ENCODE measurements at regions not wholly inside any gene's neighbourhood (a gene's known extent, or its start where the extent isn't known, plus 50 kb on each side); places are given as distances from the start of the nearest gene placed in this dataset.

DNA sequence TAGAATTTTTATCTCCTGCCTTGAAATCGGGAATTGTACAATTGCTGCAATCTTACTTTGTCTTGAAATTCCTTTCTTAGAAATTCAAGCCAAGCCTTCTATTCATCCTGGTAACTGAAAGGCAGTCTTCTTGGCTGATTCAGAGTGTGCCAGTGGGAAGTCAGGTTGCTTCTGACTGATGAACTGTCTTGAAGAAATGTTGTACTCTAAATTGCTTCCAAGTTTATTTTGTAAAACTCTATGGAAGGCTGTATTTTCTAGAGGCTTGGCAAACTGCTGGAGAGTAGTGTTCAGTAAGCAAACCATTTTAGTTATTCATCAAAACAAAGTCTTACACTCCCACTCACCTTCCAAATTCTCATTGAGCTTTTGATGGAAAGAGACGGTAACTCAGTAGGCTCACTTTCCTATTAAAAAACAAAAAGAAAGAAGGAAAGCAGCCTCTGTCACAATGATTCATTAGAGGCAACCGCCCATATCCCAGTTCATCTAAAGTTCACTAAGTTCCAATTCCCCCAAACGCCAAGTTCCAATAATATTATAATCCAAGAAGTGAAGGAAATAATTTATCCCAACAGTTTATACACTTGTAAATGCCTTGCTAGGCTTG, 187.9 kb upstream of the MALRD1 start:
- ATAC-seq (ENCODE audit: low FRiP score) (peak; percentile 95), DNase-seq (ENCODE audit: low spot score) (no peak)
- TF ChIP-seq CTCF (IDR thresholded peaks at IDR 0.05) = no peak

- DNase-seq (ENCODE audit: low spot score) = no peak
- no peak for ATAC-seq (ENCODE audit: low FRiP score)
- TF ChIP-seq CTCF (IDR thresholded peaks at IDR 0.05) = no peak
These were observed 187.2 kb upstream of the MALRD1 start for GRCh38 chr10:18861382-18861781.

DNA sequence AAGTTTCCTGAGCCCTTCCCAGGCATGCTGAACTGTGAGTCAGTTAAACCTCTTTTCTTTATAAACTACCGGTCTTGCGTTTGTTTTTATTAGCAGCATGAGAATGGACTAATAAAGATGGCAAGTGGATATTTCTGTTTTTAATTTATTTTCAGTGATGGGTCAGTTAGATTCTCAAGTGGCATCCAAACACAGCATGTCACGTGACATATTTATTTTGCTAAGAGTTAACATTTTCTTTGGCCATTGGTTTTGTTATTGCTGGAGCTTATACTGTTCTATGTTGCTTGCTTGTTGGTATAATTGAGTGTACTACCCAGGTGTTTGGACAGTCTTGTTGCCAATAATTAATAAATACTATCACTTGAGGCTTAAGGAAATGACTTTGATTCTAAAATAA, 181.7 kb upstream of the MALRD1 start:
- no peak for DNase-seq (ENCODE audit: low spot score)
- ATAC-seq (ENCODE audit: low FRiP score) = no peak
- TF ChIP-seq CTCF (IDR thresholded peaks at IDR 0.05) = no peak

DNA sequence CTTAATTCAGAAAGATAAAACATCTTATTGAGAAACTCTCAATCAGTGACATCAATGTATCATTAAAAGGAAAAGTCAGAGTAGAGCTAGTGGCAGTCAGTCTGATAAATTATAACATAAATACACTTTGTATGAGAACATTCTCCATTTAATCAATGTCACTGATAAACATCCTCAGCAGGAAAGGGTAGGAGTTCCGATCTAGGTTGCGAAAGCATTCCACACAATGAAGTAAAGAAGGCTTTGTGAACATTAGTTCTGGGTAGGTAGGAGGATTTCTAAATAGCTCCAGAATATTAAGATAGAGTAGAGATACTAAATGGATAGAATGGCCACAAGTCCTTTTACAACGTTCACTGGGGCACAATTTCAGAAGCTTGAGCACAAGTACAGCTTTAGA, 179.7 kb upstream of the MALRD1 start:
- no peak for DNase-seq (ENCODE audit: low spot score)
- TF ChIP-seq CTCF (IDR thresholded peaks at IDR 0.05) = no peak
- no peak for ATAC-seq (ENCODE audit: low FRiP score)

DNA sequence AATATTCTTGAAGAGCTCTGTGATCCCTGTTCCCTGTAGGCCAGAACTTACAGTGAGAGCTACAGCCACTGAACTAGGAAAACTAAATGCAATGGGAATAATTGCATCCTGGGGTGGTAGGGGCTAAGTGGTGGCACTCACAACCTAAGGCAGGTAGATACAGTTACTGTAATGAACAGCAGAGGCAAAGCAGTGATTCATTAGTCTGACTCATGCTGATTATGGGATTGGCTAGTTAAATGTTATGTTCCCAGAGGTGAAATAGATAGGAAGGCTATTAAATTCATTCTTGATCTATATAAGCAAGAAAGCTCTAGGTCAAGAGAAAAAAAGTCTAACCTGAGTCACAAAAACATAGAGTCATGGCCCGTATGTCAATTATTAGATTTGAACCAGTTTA, 173.1 kb upstream of the MALRD1 start:
- TF ChIP-seq CTCF (IDR thresholded peaks at IDR 0.05) = no peak
- no peak for DNase-seq (ENCODE audit: low spot score)
- no peak for ATAC-seq (ENCODE audit: low FRiP score)

DNA sequence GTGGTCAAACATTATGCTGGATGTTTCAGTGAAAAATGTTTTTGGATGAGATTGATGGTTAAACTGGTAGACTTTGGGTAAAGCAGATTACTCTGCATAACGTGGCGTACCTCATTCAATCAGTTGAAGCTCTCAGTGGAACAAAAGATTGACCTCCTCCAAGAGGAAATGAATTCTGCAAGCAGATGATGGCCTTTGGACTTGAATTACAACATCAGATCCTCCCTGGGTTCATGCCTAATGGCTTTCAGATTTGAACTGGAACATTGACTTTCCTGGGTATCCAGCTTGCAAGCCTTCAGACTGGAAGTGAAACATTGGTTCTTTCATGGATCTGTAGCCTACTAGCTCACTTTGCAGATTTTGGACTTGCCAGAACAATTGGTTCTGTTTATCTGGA, 169.3 kb upstream of the MALRD1 start:
- no peak for TF ChIP-seq CTCF (IDR thresholded peaks at IDR 0.05)
- no peak for ATAC-seq (ENCODE audit: low FRiP score)
- DNase-seq (ENCODE audit: low spot score) = no peak

DNA sequence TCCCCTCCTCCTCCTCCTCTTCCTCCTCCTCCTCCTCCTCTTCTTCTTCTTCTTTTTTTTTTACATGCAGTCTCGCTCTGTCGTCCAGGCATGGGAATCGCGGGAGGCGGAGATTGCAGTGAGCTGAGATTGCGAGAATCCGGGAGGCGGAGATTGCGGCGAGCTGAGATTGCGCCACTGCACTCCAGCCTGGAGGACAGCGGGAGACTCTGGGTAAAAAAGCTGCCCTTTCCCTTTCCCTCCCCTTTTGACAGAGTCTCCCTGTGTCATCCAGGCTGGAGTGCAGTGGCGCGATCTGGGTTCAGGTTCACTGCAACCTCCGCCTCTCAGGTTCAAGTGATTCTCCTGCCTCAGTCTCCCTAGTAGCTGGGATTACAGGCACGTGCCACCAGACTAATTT, 168.1 kb upstream of the MALRD1 start:
- no peak for ATAC-seq (ENCODE audit: low FRiP score)
- TF ChIP-seq CTCF (IDR thresholded peaks at IDR 0.05) = no peak
- no peak for DNase-seq (ENCODE audit: low spot score)

Measured in omental fat pad (tissue), 3 donors.